Natural killer cell treated with Interleukin-12 subunit alpha and Interleukin-12 subunit beta and Interleukin-15 and Interleukin-18, amount 100 ng/mL, for 72 hours (primary cell): ENCODE measurements at regions not wholly inside any gene's neighbourhood (a gene's known extent, or its start where the extent isn't known, plus 50 kb on each side); places are given as distances from the start of the nearest gene placed in this dataset.
"Not testable (repeated sequence)": the region's sequence is repeated elsewhere in the genome, so short reads cannot be mapped to it uniquely, and the experiment has no call there.

Source experiments
- ATAC-seq, 2 donors: fragments of 150-1000 bp; cut with Tn5 transposase in 1 of 2; sonication (Bioruptor Pico), chemical (Tn5 transposase) in 1 of 2; 2 replicates each; pipeline ENCODE4 v1.10.0; 2021
- DNase-seq: peaks from one replicate; pipeline ENCODE4 v3.0.0; 2022; ENCODE audit warnings: low spot score
- H3K27ac Mint-ChIP-seq, 2 donors: 1 replicate in 1 of 2; 2 replicates in 1 of 2; pipeline ENCODE4 v1.8.0; 2022; ENCODE audit warnings: mixed read lengths in 2 of 2, mild to moderate bottlenecking in 1 of 2, moderate library complexity in 1 of 2
- H3K27me3 Mint-ChIP-seq, 2 donors: 1 replicate in 1 of 2; 2 replicates in 1 of 2; pipeline ENCODE4 v1.8.0; 2022; ENCODE audit warnings: mixed read lengths in 2 of 2
- H3K36me3 Mint-ChIP-seq: one replicate; pipeline ENCODE4 v1.8.0; 2022; ENCODE audit warnings: mixed read lengths
- H3K4me1 Mint-ChIP-seq, 2 donors: 1 replicate in 1 of 2; 2 replicates in 1 of 2; pipeline ENCODE4 v1.8.0; 2022; ENCODE audit warnings: low read depth in 2 of 2, mixed read lengths in 2 of 2, mild to moderate bottlenecking in 1 of 2
- H3K4me3 Mint-ChIP-seq: one replicate; pipeline ENCODE4 v1.8.0; 2022; ENCODE audit warnings: mixed read lengths
- H3K9me3 Mint-ChIP-seq: 2 replicates; pipeline ENCODE4 v1.8.0; 2022; ENCODE audit warnings: mixed read lengths

GRCh38 chr15:77895742-77896141, 181.8 kb downstream of the TBC1D2B start:
- Mint-ChIP-seq H3K27me3 (peaks cover 0 to 6% of the 10 kb centered on the region in 2 donors), H3K4me1 (peaks cover 0 to 4% of the 10 kb centered on the region in 2 donors), H3K27ac (no peak overlapping the region), H3K4me3 (no peak overlapping the region), H3K9me3 (no peaks in the 10 kb centered on the region), H3K36me3 (no peaks in the 10 kb centered on the region)
- ATAC-seq (no peak), DNase-seq (no peak)

- not testable (repeated sequence) for ATAC-seq, H3K4me3 Mint-ChIP-seq, H3K4me1 Mint-ChIP-seq, DNase-seq, H3K36me3 Mint-ChIP-seq, H3K27me3 Mint-ChIP-seq, H3K9me3 Mint-ChIP-seq, H3K27ac Mint-ChIP-seq
These were observed 182.4 kb downstream of the TBC1D2B start for GRCh38 chr15:77895145-77895544.

- H3K27me3 Mint-ChIP-seq, H3K4me3 Mint-ChIP-seq, H3K27ac Mint-ChIP-seq, ATAC-seq, H3K9me3 Mint-ChIP-seq, H3K36me3 Mint-ChIP-seq, H3K4me1 Mint-ChIP-seq: not testable (repeated sequence)
- DNase-seq = peak; percentile 55
These were observed 183.6 kb downstream of the TBC1D2B start for GRCh38 chr15:77893671-77894640.

GRCh38 chr15:77893246-77893645, 184.3 kb downstream of the TBC1D2B start:
- not testable (repeated sequence) for H3K27ac Mint-ChIP-seq, H3K36me3 Mint-ChIP-seq, H3K27me3 Mint-ChIP-seq, ATAC-seq, H3K4me3 Mint-ChIP-seq, H3K9me3 Mint-ChIP-seq, H3K4me1 Mint-ChIP-seq, DNase-seq

- Mint-ChIP-seq H3K4me1 (peaks cover 0 to 7% of the 10 kb centered on the region in 2 donors), H3K27me3 (peaks cover 0 to 6% of the 10 kb centered on the region in 2 donors), H3K27ac (no peak overlapping the region), H3K36me3 (no peaks in the 10 kb centered on the region), H3K9me3 (no peaks in the 10 kb centered on the region), H3K4me3 (no peak overlapping the region)
- ATAC-seq (no peak), DNase-seq (no peak)
These were observed 185.2 kb downstream of the TBC1D2B start for GRCh38 chr15:77892335-77892734.

GRCh38 chr15:77891862-77892261, 185.6 kb downstream of the TBC1D2B start:
- not testable (repeated sequence) for DNase-seq, ATAC-seq, H3K9me3 Mint-ChIP-seq, H3K27ac Mint-ChIP-seq, H3K36me3 Mint-ChIP-seq, H3K4me3 Mint-ChIP-seq, H3K27me3 Mint-ChIP-seq, H3K4me1 Mint-ChIP-seq

GRCh38 chr15:77890911-77891801, 186.4 kb downstream of the TBC1D2B start:
- not testable (repeated sequence) for H3K36me3 Mint-ChIP-seq, H3K27ac Mint-ChIP-seq, H3K27me3 Mint-ChIP-seq, DNase-seq, H3K9me3 Mint-ChIP-seq, H3K4me3 Mint-ChIP-seq, H3K4me1 Mint-ChIP-seq
- ATAC-seq = peak; percentile 37 to 64

GRCh38 chr15:77889828-77890725, 187.4 kb downstream of the TBC1D2B start:
- not testable (repeated sequence) for H3K4me3 Mint-ChIP-seq, H3K27me3 Mint-ChIP-seq, H3K4me1 Mint-ChIP-seq, H3K36me3 Mint-ChIP-seq, DNase-seq, ATAC-seq, H3K9me3 Mint-ChIP-seq, H3K27ac Mint-ChIP-seq

GRCh38 chr15:77889009-77889806, 188.3 kb downstream of the TBC1D2B start:
- DNase-seq (no peak), ATAC-seq (no peak)
- H3K27ac Mint-ChIP-seq = no peak overlapping the region
- no peak overlapping the region for H3K4me3 Mint-ChIP-seq
- H3K4me1 Mint-ChIP-seq = peaks cover 0 to 7% of the 10 kb centered on the region in 2 donors
- no peaks in the 10 kb centered on the region for H3K27me3 Mint-ChIP-seq
- H3K36me3 Mint-ChIP-seq = no peaks in the 10 kb centered on the region
- H3K9me3 Mint-ChIP-seq = no peaks in the 10 kb centered on the region

- H3K9me3 Mint-ChIP-seq, ATAC-seq, H3K27me3 Mint-ChIP-seq, DNase-seq, H3K4me1 Mint-ChIP-seq, H3K27ac Mint-ChIP-seq, H3K4me3 Mint-ChIP-seq, H3K36me3 Mint-ChIP-seq: not testable (repeated sequence)
These were observed 189.7 kb downstream of the TBC1D2B start for GRCh38 chr15:77887563-77888429.

GRCh38 chr15:77886805-77887448, 190.6 kb downstream of the TBC1D2B start:
- H3K36me3 Mint-ChIP-seq = no peaks in the 10 kb centered on the region
- H3K4me3 Mint-ChIP-seq = no peak overlapping the region
- ATAC-seq = no peak
- H3K4me1 Mint-ChIP-seq = peaks cover 0 to 7% of the 10 kb centered on the region in 2 donors
- H3K27me3 Mint-ChIP-seq = no peaks in the 10 kb centered on the region
- no peak overlapping the region for H3K27ac Mint-ChIP-seq
- no peak for DNase-seq
- H3K9me3 Mint-ChIP-seq = no peaks in the 10 kb centered on the region
